HCT116 (cell line): ENCODE measurements at regions not wholly inside any gene's neighbourhood (a gene's known extent, or its start where the extent isn't known, plus 50 kb on each side); places are given as distances from the start of the nearest gene placed in this dataset.

ENCODE experiments used
- ATAC-seq: fragments of 200-7000 bp; cut with Tn5 transposase; 2 replicates; pipeline ENCODE4 v1.9.1; 2020; ENCODE audit warnings: mild to moderate bottlenecking, moderate library complexity
- BruUV-seq: library from RNA; stranded (reverse); fragments of 400-500 nt; replicated peaks from 2 replicates; lab custom pipeline; 2021; lab: Mats Ljungman, UMichigan
- CTCF ChIA-PET: fragments of 300-600 bp; sonication (Branson Sonifier 250); formaldehyde crosslinking; loops from one replicate; lab custom pipeline; 2021; ENCODE audit warnings: antibody characterized with exemption; lab: Charles Lee
- POLR2A ChIA-PET: fragments of 300-600, 350-600 bp; sonication (Branson Sonifier 250); formaldehyde crosslinking; loops from one replicate; lab custom pipeline; 2021; ENCODE audit warnings: antibody characterized with exemption; lab: Charles Lee
- RAD21 ChIA-PET, 2 experiments: fragments of 300-600 bp; sonication (Branson Sonifier 250); formaldehyde crosslinking; loops; one replicate each; lab custom pipeline; 2023; ENCODE audit warnings: low total read pairs in 2 of 2; ENCODE audit not compliant: uncharacterized antibody in 2 of 2, unreplicated experiment in 2 of 2, low non-redundant PET in 1 of 2; lab: Charles Lee
- DNase-seq: peaks from one replicate; pipeline ENCODE4 v3.0.0-alpha.2; 2010; ENCODE audit warnings: low read depth, low spot score
- H2AFZ ChIP-seq: fragments of 200-600 bp; shearing (Covaris generic), sonication (generic); 2 replicates; pipeline ENCODE4 v1.6.1; 2017; ENCODE audit warnings: low read depth, mixed run types, mixed read lengths, antibody characterized with exemption, low read length; ENCODE audit not compliant: poor library complexity, severe bottlenecking
- H3K27ac ChIP-seq: 2 replicates; pipeline ENCODE4 v1.5.1; 2012; ENCODE audit warnings: low read depth, low read length
- H3K27me3 ChIP-seq: fragments of 200-600 bp; sonication (generic); 2 replicates; pipeline ENCODE4 v1.6.1; 2016; ENCODE audit warnings: mixed run types, low read length, mixed read lengths; ENCODE audit not compliant: insufficient read depth
- H3K36me3 ChIP-seq, 2 experiments: fragments of 200-500 bp in 1 of 2; fragments of 200-600 bp in 1 of 2; sonication (Bioruptor generic) in 1 of 2; sonication (generic) in 1 of 2; 2 replicates each; pipeline versions ENCODE4 v1.5.1 to v1.6.1; 2014 to 2016; ENCODE audit warnings: low read length in 2 of 2, inconsistent platforms in 1 of 2, mixed read lengths in 1 of 2, mixed run types in 1 of 2; ENCODE audit not compliant: insufficient read depth in 2 of 2, control insufficient read depth in 1 of 2
- H3K4me1 ChIP-seq, 2 experiments: fragments of 200-600 bp in 1 of 2; sonication (generic) in 1 of 2; 2 replicates each; pipeline versions ENCODE4 v1.5.1 to v1.6.1; 2012 to 2017; ENCODE audit warnings: low read length in 2 of 2, inconsistent platforms in 1 of 2, mild to moderate bottlenecking in 1 of 2, mixed read lengths in 1 of 2, mixed run types in 1 of 2, moderate library complexity in 1 of 2; ENCODE audit not compliant: insufficient read depth in 2 of 2, control insufficient read depth in 1 of 2
- H3K4me2 ChIP-seq: fragments of 200-600 bp; sonication (generic); 2 replicates; pipeline ENCODE4 v1.6.1; 2017; ENCODE audit warnings: mixed run types, low read length, mixed read lengths
- H3K4me3 ChIP-seq, 2 experiments: fragments of 200-600 bp in 1 of 2; sonication (generic) in 1 of 2; replicated peaks in 1 of 2; 2 replicates each; pipeline ENCODE4 v1.5.1; 2011 to 2016; ENCODE audit warnings: low read length in 2 of 2, control low read depth in 1 of 2, low read depth in 1 of 2, mild to moderate bottlenecking in 1 of 2, mixed read lengths in 1 of 2, mixed run types in 1 of 2
- H3K79me2 ChIP-seq: fragments of 200-600 bp; sonication (generic); 2 replicates; pipeline ENCODE4 v1.6.1; 2017; ENCODE audit warnings: mild to moderate bottlenecking, mixed run types, low read length, moderate library complexity, mixed read lengths; ENCODE audit not compliant: insufficient read depth
- H3K9ac ChIP-seq: fragments of 200-600 bp; sonication (generic); 2 replicates; pipeline ENCODE4 v1.6.1; 2016; ENCODE audit warnings: low read length, mixed read lengths
- H3K9me2 ChIP-seq: fragments of 200-600 bp; sonication (generic), shearing (Covaris generic); 2 replicates; pipeline ENCODE4 v1.6.1; 2017; ENCODE audit warnings: mixed run types, mild to moderate bottlenecking, moderate library complexity; ENCODE audit not compliant: insufficient read depth
- H3K9me3 ChIP-seq, 2 experiments: fragments of 200-500 bp in 1 of 2; fragments of 200-600 bp in 1 of 2; sonication (Bioruptor generic) in 1 of 2; sonication (generic) in 1 of 2; 2 replicates each; pipeline ENCODE4 v1.6.1; 2014 to 2017; ENCODE audit warnings: low read length in 2 of 2, mixed read lengths in 2 of 2, inconsistent platforms in 1 of 2, low read depth in 1 of 2, mild to moderate bottlenecking in 1 of 2, mixed run types in 1 of 2, moderate library complexity in 1 of 2; ENCODE audit not compliant: control insufficient read depth in 1 of 2, insufficient read depth in 1 of 2
- H4K20me1 ChIP-seq: fragments of 200-600 bp; sonication (generic), shearing (Covaris generic); 2 replicates; pipeline ENCODE4 v1.6.1; 2017; ENCODE audit warnings: mixed run types, mild to moderate bottlenecking, moderate library complexity; ENCODE audit not compliant: insufficient read depth
- ATF3 ChIP-seq: IDR thresholded peaks from 2 replicates; pipeline ENCODE4 v1.6.1; 2012
- CBX3 ChIP-seq: IDR thresholded peaks from 2 replicates; pipeline ENCODE4 v1.6.1; 2012; ENCODE audit warnings: low read depth
- ELF1 ChIP-seq: IDR thresholded peaks from 2 replicates; pipeline ENCODE4 v1.6.1; 2012; ENCODE audit warnings: low read depth, borderline replicate concordance
- FOSL1 ChIP-seq: IDR thresholded peaks from 2 replicates; pipeline ENCODE4 v1.6.1; 2012; ENCODE audit warnings: low read depth
- MAX ChIP-seq: IDR thresholded peaks from 2 replicates; pipeline ENCODE4 v1.6.1; 2012
- POLR2A ChIP-seq: IDR thresholded peaks from 2 replicates; pipeline ENCODE4 v1.7.0; 2011; ENCODE audit warnings: borderline replicate concordance; ENCODE audit not compliant: insufficient read depth, insufficient read length; ENCODE audit errors: extremely low read depth
- POLR2AphosphoS5 ChIP-seq: IDR thresholded peaks from 2 replicates; pipeline ENCODE4 v1.6.1; 2011; ENCODE audit warnings: mild to moderate bottlenecking, low read depth, low read length, moderate library complexity
- RAD21 ChIP-seq: IDR thresholded peaks from 2 replicates; pipeline ENCODE4 v1.6.1; 2012; ENCODE audit warnings: low read depth, mild to moderate bottlenecking
- REST ChIP-seq: IDR thresholded peaks from 2 replicates; pipeline ENCODE4 v1.6.1; 2012; ENCODE audit warnings: low read depth
- SIN3A ChIP-seq: IDR thresholded peaks from 2 replicates; pipeline ENCODE4 v1.6.1; 2012; ENCODE audit warnings: low read depth
- SP1 ChIP-seq: IDR thresholded peaks from 2 replicates; pipeline ENCODE4 v1.6.1; 2012; ENCODE audit warnings: low read depth
- TCF7L2 ChIP-seq: IDR thresholded peaks from 2 replicates; pipeline ENCODE4 v1.7.0; 2011; ENCODE audit warnings: borderline replicate concordance, inconsistent platforms; ENCODE audit not compliant: insufficient read depth, insufficient read length; ENCODE audit errors: extremely low read depth
- ZNF274 ChIP-seq: fragments of 200-500 bp; sonication (Bioruptor generic); IDR thresholded peaks from 2 replicates; pipeline ENCODE4 v1.6.1; 2014; ENCODE audit warnings: mild to moderate bottlenecking, low read depth, low read length, inconsistent platforms
- intact Hi-C: fragments of 100-400 bp; cut with micrococcal nuclease; formaldehyde crosslinking; loops from 2 replicates; pipeline ENCODE4 v1.10.0; 2022

- TF ChIP-seq REST: no peak
- no peak for TF ChIP-seq MAX
- no peak for TF ChIP-seq RAD21
- no peak for TF ChIP-seq TCF7L2
- no peak for TF ChIP-seq SIN3A
- no peak for TF ChIP-seq ATF3
These were observed 875.9 kb downstream of the TTLL7 start (continued) for GRCh38 chr1:83123019-83123418.

GRCh38 chr1:83118472-83118871, 880.5 kb downstream of the TTLL7 start:
- H3K9me2 ChIP-seq: no peaks in the 10 kb centered on the region
- no peaks in the 10 kb centered on the region for H3K79me2 ChIP-seq
- H3K27ac ChIP-seq: no peak overlapping the region
- H3K9ac ChIP-seq: no peak overlapping the region
- H3K4me2 ChIP-seq: no peak overlapping the region
- DNase-seq (no peak), ATAC-seq (no peak)
- no peaks in the 10 kb centered on the region; a peak in 1 of 4 replicates for H3K9me3 ChIP-seq
- RAD21 ChIA-PET: no interaction called here
- no peaks in the 10 kb centered on the region for H3K36me3 ChIP-seq
- no peak overlapping the region for H3K4me3 ChIP-seq
- no peaks in the 10 kb centered on the region for H4K20me1 ChIP-seq
- CTCF ChIA-PET: no interaction called here
- no peaks in the 10 kb centered on the region for H3K4me1 ChIP-seq
- BruUV-seq: no TSS peak
- POLR2A ChIA-PET: no interaction called here
- no peak overlapping the region for H2AFZ ChIP-seq
- TF ChIP-seq REST (no peak), RAD21 (no peak), ZNF274 (no peak), FOSL1 (no peak), POLR2A (no peak), MAX (no peak), CBX3 (no peak), SP1 (no peak), POLR2AphosphoS5 (no peak), ELF1 (no peak)
- intact Hi-C loops: no loop called here
- H3K27me3 ChIP-seq: no peaks in the 10 kb centered on the region
